ENCODE measurements at regions not wholly inside any gene's neighbourhood (a gene's known extent, or its start where the extent isn't known, plus 50 kb on each side); places are given as distances from the start of the nearest gene placed in this dataset.

DNA sequence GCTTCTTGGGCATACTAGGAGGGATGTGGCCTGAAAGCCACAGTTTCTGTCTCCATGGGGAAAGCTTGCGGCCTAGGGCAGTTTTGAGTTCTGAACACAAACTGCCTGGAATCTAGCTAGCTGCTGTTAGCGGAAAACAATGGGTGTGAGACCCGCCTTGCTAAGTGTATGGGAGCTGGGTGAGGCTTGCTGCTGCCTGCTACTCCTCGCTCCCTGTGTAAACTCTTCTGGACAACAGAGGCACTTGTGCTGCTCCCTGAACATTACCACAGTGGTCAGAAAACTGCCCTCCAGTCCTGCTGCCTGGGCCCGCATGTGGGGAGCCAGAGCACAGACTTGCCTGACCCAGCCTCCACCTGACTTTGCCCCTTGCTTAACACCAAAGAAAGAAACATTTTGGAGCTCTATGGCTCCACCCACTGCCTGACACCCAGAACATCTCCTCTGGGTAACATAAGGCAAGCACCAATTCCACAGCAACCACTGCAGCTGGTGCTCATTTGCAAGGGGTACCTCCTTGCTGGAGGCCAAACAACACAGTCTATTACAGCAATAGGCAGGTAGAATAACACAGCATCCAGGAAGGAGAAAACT is 766.3 kb upstream of the RAG2 start:
- Histone ChIP-seq H2AK5ac (ENCODE audit: insufficient read length, low read length) (no peak overlapping the region), H3K4me2 (ENCODE audit: insufficient read depth, insufficient read length, low read length) (no peak overlapping the region), H2BK20ac (ENCODE audit: low read depth, low read length, poor library complexity, severe bottlenecking) (no peak overlapping the region), H3K23ac (ENCODE audit: insufficient read length, low read depth, low read length) (no peak overlapping the region), H3K56ac (ENCODE audit: insufficient read length, low read depth, low read length) (no peak overlapping the region), H4K8ac (replicated peaks; ENCODE audit: insufficient read length, low read depth, low read length) (no peak overlapping the region), H3K9ac (ENCODE audit: extremely low read depth, insufficient read length, low read length) (no peak overlapping the region), H3K27me3 (ENCODE audit: insufficient read depth, low read length) (no peaks in the 10 kb centered on the region), H3T11ph (ENCODE audit: low read length) (no peak overlapping the region), H3K79me2 (ENCODE audit: insufficient read depth, low read length) (no peaks in the 10 kb centered on the region), H3K14ac (ENCODE audit: insufficient read depth, low read length) (no peak overlapping the region), H2AFZ (ENCODE audit: low read length) (no peak overlapping the region), H3K18ac (ENCODE audit: insufficient read length, low read depth, low read length) (no peak overlapping the region), H3K4me1 (ENCODE audit: insufficient read depth, low read length) (no peaks in the 10 kb centered on the region), H4K20me1 (ENCODE audit: control insufficient read depth, insufficient read depth, insufficient read length) (no peaks in the 10 kb centered on the region), H3K27ac (ENCODE audit: insufficient read length, low read depth, low read length) (no peak overlapping the region), H3K23me2 (ENCODE audit: insufficient read length, low read depth, low read length, poor library complexity, severe bottlenecking) (no peaks in the 10 kb centered on the region), H4K91ac (ENCODE audit: insufficient read length, low read depth, low read length) (no peak overlapping the region), H2BK120ac (ENCODE audit: low read depth, low read length, poor library complexity, severe bottlenecking) (no peak overlapping the region), H3K9me3 (ENCODE audit: control insufficient read depth, low read depth, low read length) (no peaks in the 10 kb centered on the region), H3K79me1 (ENCODE audit: insufficient read depth, low read depth, low read length, poor library complexity, severe bottlenecking) (no peaks in the 10 kb centered on the region), H2BK5ac (ENCODE audit: insufficient read length, low read length) (no peak overlapping the region), H2BK12ac (ENCODE audit: insufficient read length, low read depth, low read length) (no peak overlapping the region), H4K5ac (ENCODE audit: insufficient read length, low read depth, low read length) (no peak overlapping the region), H3K4ac (ENCODE audit: low read depth, low read length) (no peak overlapping the region), H2BK15ac (ENCODE audit: low read depth, low read length) (no peak overlapping the region)
- Mint-ChIP-seq H3K9me3 (peaks cover 0 to 3% of the 10 kb centered on the region in 2 experiments; a peak in 4 of 5 replicates), H3K36me3 (ENCODE audit: insufficient read depth in 1 of 3, low read depth in 3 of 3) (peaks cover 0 to 4% (median 0%) of the 10 kb centered on the region in 3 experiments; a peak in 1 of 7 replicates), H3K4me3 (no peak overlapping the region), H3K4me1 (0 out of 4 replicates have a peak, but pooled peaks cover 0 to 2% of the 10 kb centered on the region in 2 experiments), H3K27ac (peak overlapping the region in 2 of 3 experiments; percentile 22 to 35; a peak in 2 of 7 replicates), H3K27me3 (ENCODE audit: low read depth) (no peaks in the 10 kb centered on the region)
- no CpG with 5 or more reads among the region's 5 CpGs for WGBS (ENCODE audit: extremely low coverage, insufficient read length, low lambda C conversion rate)
- DNase-seq = peak; percentile 64
- TF ChIP-seq CTCF (conservative IDR thresholded peaks at IDR 0.05) = peak; percentile 39; the same call in 2 of the 3 replicates
